Stomach (tissue), 4 donors: ENCODE measurements at regions not wholly inside any gene's neighbourhood (a gene's known extent, or its start where the extent isn't known, plus 50 kb on each side); places are given as distances from the start of the nearest gene placed in this dataset.

Experiments used
- CTCF ChIP-seq, 7 experiments: fragments of 450-650 bp in 4 of 7; fragments of 200-600 bp in 3 of 7; sonication (generic) in 3 of 7; IDR thresholded peaks; one replicate each; pipeline ENCODE4 v1.5.1; 2016 to 2019; ENCODE audit warnings: antibody characterized with exemption in 7 of 7, control low read depth in 2 of 7, mild to moderate bottlenecking in 1 of 7
- EP300 ChIP-seq: sonication (generic); formaldehyde crosslinking; IDR thresholded peaks from one replicate; pipeline ENCODE4 v1.6.1; 2017; ENCODE audit warnings: antibody characterized with exemption
- POLR2A ChIP-seq, 4 donors: fragments of 450-650 bp; IDR thresholded peaks; one replicate each; pipeline ENCODE4 v1.6.1; 2016; ENCODE audit warnings: antibody characterized with exemption in 4 of 4, control low read depth in 2 of 4, mild to moderate bottlenecking in 1 of 4, moderate library complexity in 1 of 4
- POLR2AphosphoS5 ChIP-seq, 3 donors: sonication (generic); formaldehyde crosslinking; IDR thresholded peaks; one replicate each; pipeline ENCODE4 v1.6.1; 2016; ENCODE audit warnings: antibody characterized with exemption in 3 of 3

- TF ChIP-seq CTCF (IDR thresholded peaks at IDR 0.05), result no peak
- no peak for TF ChIP-seq EP300
- no peak for TF ChIP-seq POLR2A (IDR thresholded peaks at IDR 0.05)
- no peak for TF ChIP-seq POLR2AphosphoS5 (IDR thresholded peaks at IDR 0.05)
Observed at GRCh38 chr14:43706900-43707299, 800.2 kb downstream of the FSCB start.
